Astrocyte (in vitro differentiated cells and primary cell): ENCODE measurements at regions not wholly inside any gene's neighbourhood (a gene's known extent, or its start where the extent isn't known, plus 50 kb on each side); places are given as distances from the start of the nearest gene placed in this dataset.

Experiments
- DNase-seq: peaks from one replicate; pipeline ENCODE4 v3.0.0-alpha.2; 2010; ENCODE audit warnings: low read depth
- FAIRE-seq: peaks from 2 replicates; lab custom pipeline; 2011; peaks lifted over from hg19 to GRCh38; lab: Jason Lieb, UNC
- H2AFZ ChIP-seq: 2 replicates; pipeline ENCODE4 v1.6.0; 2012; ENCODE audit warnings: low read depth, low read length, inconsistent platforms
- H3K27ac ChIP-seq: 2 replicates; pipeline ENCODE4 v1.5.1; 2011; ENCODE audit warnings: low read depth, low read length, inconsistent platforms
- H3K27me3 ChIP-seq: 2 replicates; pipeline ENCODE4 v1.6.0; 2011; ENCODE audit warnings: low read length, inconsistent platforms; ENCODE audit not compliant: insufficient read depth
- H3K36me3 ChIP-seq: 2 replicates; pipeline ENCODE4 v1.5.1; 2011; ENCODE audit warnings: low read length, inconsistent platforms; ENCODE audit not compliant: insufficient read depth
- H3K4me1 ChIP-seq: 2 replicates; pipeline ENCODE4 v1.5.1; 2011; ENCODE audit warnings: low read length, inconsistent platforms; ENCODE audit not compliant: insufficient read depth
- H3K4me2 ChIP-seq: 2 replicates; pipeline ENCODE4 v1.6.0; 2012; ENCODE audit warnings: low read length, inconsistent platforms
- H3K4me3 ChIP-seq: 2 replicates; pipeline ENCODE4 v1.5.1; 2011; ENCODE audit warnings: low read depth, mild to moderate bottlenecking, low read length, inconsistent platforms; ENCODE audit not compliant: insufficient read depth
- H3K79me2 ChIP-seq: 2 replicates; pipeline ENCODE4 v1.6.0; 2012; ENCODE audit warnings: mild to moderate bottlenecking, low read length, inconsistent platforms; ENCODE audit not compliant: insufficient read depth
- H3K9ac ChIP-seq: 2 replicates; pipeline ENCODE4 v1.6.0; 2012; ENCODE audit warnings: mild to moderate bottlenecking, low read length, inconsistent platforms
- H3K9me3 ChIP-seq: 2 replicates; pipeline ENCODE4 v1.5.1; 2012; ENCODE audit warnings: low read depth, mild to moderate bottlenecking, low read length, inconsistent platforms; ENCODE audit not compliant: insufficient read depth
- H4K20me1 ChIP-seq: 2 replicates; pipeline ENCODE4 v1.6.0; 2012; ENCODE audit warnings: low read length, inconsistent platforms; ENCODE audit not compliant: insufficient read depth
- H3K27ac Mint-ChIP-seq: one replicate; pipeline ENCODE4 v1.8.0; 2021; ENCODE audit warnings: mild to moderate bottlenecking, mixed read lengths; ENCODE audit not compliant: unreplicated experiment
- H3K27me3 Mint-ChIP-seq: one replicate; pipeline ENCODE4 v1.8.0; 2021; ENCODE audit warnings: low read depth, mixed read lengths; ENCODE audit not compliant: unreplicated experiment
- H3K36me3 Mint-ChIP-seq: one replicate; pipeline ENCODE4 v1.8.0; 2021; ENCODE audit warnings: low read depth, mixed read lengths; ENCODE audit not compliant: unreplicated experiment
- H3K4me1 Mint-ChIP-seq: one replicate; pipeline ENCODE4 v1.8.0; 2021; ENCODE audit warnings: low read depth, mixed read lengths; ENCODE audit not compliant: unreplicated experiment
- H3K4me3 Mint-ChIP-seq: one replicate; pipeline ENCODE4 v1.8.0; 2021; ENCODE audit warnings: mild to moderate bottlenecking, moderate library complexity, mixed read lengths; ENCODE audit not compliant: unreplicated experiment
- H3K9me3 Mint-ChIP-seq: one replicate; pipeline ENCODE4 v1.8.0; 2021; ENCODE audit warnings: mild to moderate bottlenecking, mixed read lengths; ENCODE audit not compliant: unreplicated experiment
- CTCF ChIP-seq: IDR thresholded peaks from 2 replicates; pipeline ENCODE4 v1.5.1; 2011; ENCODE audit warnings: low read depth, mild to moderate bottlenecking, inconsistent platforms, low read length, moderate library complexity; ENCODE audit not compliant: insufficient read depth
- EZH2 ChIP-seq: IDR thresholded peaks from 2 replicates; pipeline ENCODE4 v1.6.1; 2012; ENCODE audit warnings: mild to moderate bottlenecking, low read length, inconsistent platforms; ENCODE audit not compliant: insufficient read depth

GRCh38 chr2:60002183-60002867, 551.1 kb downstream of the BCL11A start:
- no peak for DNase-seq

DNA sequence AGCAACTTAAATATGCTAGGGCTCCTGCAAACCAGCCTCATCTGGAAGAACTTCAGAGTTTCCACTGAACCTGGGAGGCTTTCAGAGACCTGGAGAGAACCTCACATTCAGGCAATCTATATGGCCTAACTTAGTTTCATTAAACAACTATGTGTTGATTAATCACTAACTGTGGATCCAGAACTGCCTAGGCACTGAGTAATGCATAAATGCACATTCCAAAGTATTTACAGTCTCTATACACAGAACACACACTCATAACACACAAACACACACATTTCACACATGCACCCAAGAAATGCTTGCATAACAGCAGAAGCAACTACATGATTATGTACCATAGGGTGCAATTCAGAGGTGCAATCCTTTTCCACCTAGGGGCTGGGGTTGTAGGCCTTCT, 552.8 kb downstream of the BCL11A start:
- Histone ChIP-seq H3K4me2 (no peak overlapping the region), H3K27ac (no peak overlapping the region), H4K20me1 (no peaks in the 10 kb centered on the region), H3K9ac (no peak overlapping the region), H2AFZ (no peak overlapping the region), H3K79me2 (no peaks in the 10 kb centered on the region), H3K36me3 (no peaks in the 10 kb centered on the region), H3K27me3 (no peaks in the 10 kb centered on the region), H3K9me3 (no peaks in the 10 kb centered on the region), H3K4me1 (no peaks in the 10 kb centered on the region), H3K4me3 (no peak overlapping the region)
- H3K27ac Mint-ChIP-seq: no peak overlapping the region
- H3K4me1 Mint-ChIP-seq: no peaks in the 10 kb centered on the region
- no peaks in the 10 kb centered on the region for H3K36me3 Mint-ChIP-seq
- no peaks in the 10 kb centered on the region for H3K9me3 Mint-ChIP-seq
- peaks cover 3% of the 10 kb centered on the region for H3K27me3 Mint-ChIP-seq
- no peak overlapping the region for H3K4me3 Mint-ChIP-seq
- TF ChIP-seq EZH2 (no peak), CTCF (no peak)
- FAIRE-seq (no peak), DNase-seq (no peak)

More at GRCh38 chr2:60002183-60002867, 551.1 kb downstream of the BCL11A start:
- H3K4me3 Mint-ChIP-seq: no peak overlapping the region
- Histone ChIP-seq H3K27ac (no peak overlapping the region), H3K4me1 (no peaks in the 10 kb centered on the region), H3K9me3 (peaks cover 1% of the 10 kb centered on the region), H3K27me3 (no peaks in the 10 kb centered on the region), H3K79me2 (no peaks in the 10 kb centered on the region), H3K4me3 (no peak overlapping the region), H3K4me2 (no peak overlapping the region), H2AFZ (no peak overlapping the region), H3K36me3 (no peaks in the 10 kb centered on the region), H4K20me1 (no peaks in the 10 kb centered on the region), H3K9ac (no peak overlapping the region)
- no peaks in the 10 kb centered on the region for H3K36me3 Mint-ChIP-seq
- H3K4me1 Mint-ChIP-seq: no peaks in the 10 kb centered on the region
- TF ChIP-seq EZH2 (no peak), CTCF (no peak)
- no peaks in the 10 kb centered on the region for H3K9me3 Mint-ChIP-seq
- peaks cover 3% of the 10 kb centered on the region for H3K27me3 Mint-ChIP-seq
- no peak overlapping the region for H3K27ac Mint-ChIP-seq
- no peak for FAIRE-seq

DNA sequence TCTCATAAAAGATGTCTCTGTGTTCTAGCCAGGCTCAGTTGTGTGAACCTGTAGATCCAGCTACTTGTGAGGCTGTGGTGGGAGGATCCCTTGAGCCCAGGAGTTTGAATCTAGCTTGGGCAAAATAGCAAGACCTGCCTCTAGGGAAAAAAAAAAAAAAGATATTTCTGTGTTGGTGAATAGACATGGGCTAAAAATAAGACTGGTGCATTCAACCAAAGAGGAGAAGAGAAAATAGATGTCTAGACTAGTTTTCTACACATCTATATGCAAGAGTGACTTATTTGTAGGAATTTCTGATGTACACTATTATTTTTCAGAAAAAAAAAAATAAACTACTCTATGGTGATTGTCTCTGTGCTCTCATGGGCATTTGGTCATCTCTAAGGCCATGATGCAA, 555.1 kb downstream of the BCL11A start:
- TF ChIP-seq CTCF (no peak), EZH2 (no peak)
- H3K4me3 Mint-ChIP-seq: no peak overlapping the region
- H3K27me3 Mint-ChIP-seq: peaks cover 3% of the 10 kb centered on the region
- H3K36me3 ChIP-seq: no peaks in the 10 kb centered on the region
- DNase-seq (no peak), FAIRE-seq (no peak)
- H3K9me3 ChIP-seq: no peaks in the 10 kb centered on the region
- no peaks in the 10 kb centered on the region for H3K79me2 ChIP-seq
- no peaks in the 10 kb centered on the region for H3K9me3 Mint-ChIP-seq
- no peaks in the 10 kb centered on the region for H3K4me1 Mint-ChIP-seq
- no peaks in the 10 kb centered on the region for H4K20me1 ChIP-seq
- no peak overlapping the region for H2AFZ ChIP-seq
- no peak overlapping the region for H3K27ac ChIP-seq
- no peak overlapping the region for H3K27ac Mint-ChIP-seq
- no peak overlapping the region for H3K4me2 ChIP-seq
- no peaks in the 10 kb centered on the region for H3K36me3 Mint-ChIP-seq
- H3K9ac ChIP-seq: no peak overlapping the region
- H3K4me3 ChIP-seq: no peak overlapping the region
- no peaks in the 10 kb centered on the region for H3K27me3 ChIP-seq
- no peaks in the 10 kb centered on the region for H3K4me1 ChIP-seq
